ENCODE measurements at regions not wholly inside any gene's neighbourhood (a gene's known extent, or its start where the extent isn't known, plus 50 kb on each side); places are given as distances from the start of the nearest gene placed in this dataset.

DNA sequence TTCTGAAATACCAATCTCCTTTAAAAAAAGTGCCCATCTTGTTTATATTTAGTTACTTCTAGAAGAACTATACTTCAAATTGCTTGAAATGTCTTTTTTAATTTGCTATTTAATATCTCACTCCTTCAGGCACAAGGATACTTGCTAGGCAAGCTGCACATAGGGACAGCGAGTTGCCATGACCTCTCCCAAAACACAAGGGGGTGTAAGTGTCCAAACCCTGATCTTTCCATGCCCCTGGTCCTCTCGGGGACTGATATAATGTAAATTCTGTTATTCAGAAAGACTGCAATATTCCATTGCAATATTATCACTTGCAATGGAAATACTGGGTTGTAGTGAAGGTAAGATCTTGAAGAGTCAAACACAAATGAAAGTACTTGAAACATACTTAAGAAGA lies 480.4 kb downstream of the CETN3 start:
- no peak for TF ChIP-seq RAD21 (IDR thresholded peaks at IDR 0.05; ENCODE audit: low read length)
- TF ChIP-seq CEBPB (IDR thresholded peaks at IDR 0.05; ENCODE audit: low read depth, low read length), result no peak
- TF ChIP-seq, protein P1, sequence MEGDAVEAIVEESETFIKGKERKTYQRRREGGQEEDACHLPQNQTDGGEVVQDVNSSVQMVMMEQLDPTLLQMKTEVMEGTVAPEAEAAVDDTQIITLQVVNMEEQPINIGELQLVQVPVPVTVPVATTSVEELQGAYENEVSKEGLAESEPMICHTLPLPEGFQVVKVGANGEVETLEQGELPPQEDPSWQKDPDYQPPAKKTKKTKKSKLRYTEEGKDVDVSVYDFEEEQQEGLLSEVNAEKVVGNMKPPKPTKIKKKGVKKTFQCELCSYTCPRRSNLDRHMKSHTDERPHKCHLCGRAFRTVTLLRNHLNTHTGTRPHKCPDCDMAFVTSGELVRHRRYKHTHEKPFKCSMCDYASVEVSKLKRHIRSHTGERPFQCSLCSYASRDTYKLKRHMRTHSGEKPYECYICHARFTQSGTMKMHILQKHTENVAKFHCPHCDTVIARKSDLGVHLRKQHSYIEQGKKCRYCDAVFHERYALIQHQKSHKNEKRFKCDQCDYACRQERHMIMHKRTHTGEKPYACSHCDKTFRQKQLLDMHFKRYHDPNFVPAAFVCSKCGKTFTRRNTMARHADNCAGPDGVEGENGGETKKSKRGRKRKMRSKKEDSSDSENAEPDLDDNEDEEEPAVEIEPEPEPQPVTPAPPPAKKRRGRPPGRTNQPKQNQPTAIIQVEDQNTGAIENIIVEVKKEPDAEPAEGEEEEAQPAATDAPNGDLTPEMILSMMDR (conservative IDR thresholded peaks at IDR 0.05; ENCODE audit: low read depth, low read length), result no peak
- no peak for TF ChIP-seq POLR2A (IDR thresholded peaks at IDR 0.05; ENCODE audit: low read depth, low read length)
- no peak for TF ChIP-seq NFE2L2 (IDR thresholded peaks at IDR 0.05; ENCODE audit: low read depth, low read length)
- TF ChIP-seq, protein P2, sequence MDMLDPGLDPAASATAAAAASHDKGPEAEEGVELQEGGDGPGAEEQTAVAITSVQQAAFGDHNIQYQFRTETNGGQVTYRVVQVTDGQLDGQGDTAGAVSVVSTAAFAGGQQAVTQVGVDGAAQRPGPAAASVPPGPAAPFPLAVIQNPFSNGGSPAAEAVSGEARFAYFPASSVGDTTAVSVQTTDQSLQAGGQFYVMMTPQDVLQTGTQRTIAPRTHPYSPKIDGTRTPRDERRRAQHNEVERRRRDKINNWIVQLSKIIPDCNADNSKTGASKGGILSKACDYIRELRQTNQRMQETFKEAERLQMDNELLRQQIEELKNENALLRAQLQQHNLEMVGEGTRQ (IDR thresholded peaks at IDR 0.05; ENCODE audit: low read depth, low read length), result no peak
- no peak for TF ChIP-seq FOS (IDR thresholded peaks at IDR 0.05; ENCODE audit: low read depth, low read length)
- no peak for TF ChIP-seq BHLHE40 (IDR thresholded peaks at IDR 0.05; ENCODE audit: low read depth, low read length)
- no peak for TF ChIP-seq SMC3 (IDR thresholded peaks at IDR 0.05; ENCODE audit: low read depth, low read length)
- no peak for TF ChIP-seq RFX5 (IDR thresholded peaks at IDR 0.05; ENCODE audit: low read depth, low read length)
